Stimulated activated CD8-positive, alpha-beta memory T cell treated with anti-CD3 and anti-CD28 coated beads, Interleukin-12 subunit alpha, Interleukin-12 subunit beta, amount 100 ng/mL, for 4 hours (primary cell): ENCODE measurements at regions not wholly inside any gene's neighbourhood (a gene's known extent, or its start where the extent isn't known, plus 50 kb on each side); places are given as distances from the start of the nearest gene placed in this dataset.
"Not testable (repeated sequence)": the region's sequence is repeated elsewhere in the genome, so short reads cannot be mapped to it uniquely, and the experiment has no call there.

ENCODE experiments used
- DNase-seq: peaks from one replicate; pipeline ENCODE4 v3.0.0-alpha.2; 2020; ENCODE audit warnings: low read depth

GRCh38 chr3:107216711-107217110 is 160.5 kb upstream of the CCDC54 start:
- no peak for DNase-seq

GRCh38 chr3:107217172-107217571 is 160.1 kb upstream of the CCDC54 start:
- DNase-seq: no peak

GRCh38 chr3:107218864-107219269 is 158.4 kb upstream of the CCDC54 start:
- DNase-seq: no peak

DNA sequence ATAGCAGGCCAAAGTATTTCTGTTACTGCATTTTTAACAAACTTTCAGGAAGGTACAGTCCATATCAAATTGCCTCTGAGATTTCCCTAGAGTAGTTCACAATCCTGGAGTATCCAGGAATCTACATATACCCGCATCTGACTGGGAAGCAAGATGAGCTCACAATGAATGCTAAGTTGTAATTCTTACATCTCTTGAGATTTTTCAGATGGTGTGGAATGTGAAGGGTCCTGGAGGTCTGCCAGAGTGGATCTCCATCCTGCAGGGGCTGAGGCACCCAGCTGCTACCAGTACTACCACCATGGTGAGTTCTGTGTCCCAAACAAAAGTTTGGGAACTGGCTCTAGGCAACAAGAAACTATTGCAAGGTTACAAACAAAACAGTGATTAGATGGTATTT is 156.7 kb upstream of the CCDC54 start:
- no peak for DNase-seq

GRCh38 chr3:107221856-107222255 is 155.4 kb upstream of the CCDC54 start:
- DNase-seq: no peak

DNA sequence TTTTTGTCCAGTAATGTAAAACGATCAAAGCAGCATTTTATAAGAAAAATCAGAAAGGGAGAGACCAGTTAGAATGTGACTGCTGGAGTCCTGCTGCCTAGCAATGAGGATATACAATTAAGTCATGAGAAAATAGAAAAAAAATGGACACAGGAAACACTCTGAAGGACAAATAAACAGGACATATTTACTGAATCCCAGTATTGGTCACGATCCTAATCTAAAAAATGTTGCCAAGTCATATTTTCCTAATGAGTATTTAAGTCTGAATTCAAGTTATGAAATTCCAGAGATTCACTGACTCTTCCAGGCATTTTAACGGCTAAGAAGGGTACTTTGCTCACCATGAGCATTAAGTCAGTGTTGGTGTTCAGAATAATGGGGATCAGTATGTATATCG is 154.3 kb upstream of the CCDC54 start:
- DNase-seq: no peak

GRCh38 chr3:107224026-107224596 is 153.1 kb upstream of the CCDC54 start:
- DNase-seq: no peak

DNA sequence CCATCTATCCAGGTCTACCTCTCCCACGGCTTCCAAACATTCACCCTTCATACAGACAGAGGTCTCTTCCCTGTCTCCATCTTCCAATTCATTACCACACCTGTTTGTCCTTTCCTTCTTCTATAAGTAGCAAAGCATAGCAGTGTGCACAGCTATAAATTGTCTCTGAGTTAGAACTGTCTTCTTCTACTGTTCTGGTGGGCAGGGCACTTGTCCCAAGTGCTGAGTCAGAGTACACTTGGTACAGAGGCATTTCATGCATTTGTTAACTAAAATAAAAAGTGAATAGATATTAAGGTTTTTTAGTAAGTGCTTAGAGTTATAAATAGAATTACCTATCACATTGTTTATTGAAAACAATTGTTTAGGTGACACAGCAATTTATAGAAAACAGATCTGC is 150.1 kb upstream of the CCDC54 start:
- no peak for DNase-seq

DNA sequence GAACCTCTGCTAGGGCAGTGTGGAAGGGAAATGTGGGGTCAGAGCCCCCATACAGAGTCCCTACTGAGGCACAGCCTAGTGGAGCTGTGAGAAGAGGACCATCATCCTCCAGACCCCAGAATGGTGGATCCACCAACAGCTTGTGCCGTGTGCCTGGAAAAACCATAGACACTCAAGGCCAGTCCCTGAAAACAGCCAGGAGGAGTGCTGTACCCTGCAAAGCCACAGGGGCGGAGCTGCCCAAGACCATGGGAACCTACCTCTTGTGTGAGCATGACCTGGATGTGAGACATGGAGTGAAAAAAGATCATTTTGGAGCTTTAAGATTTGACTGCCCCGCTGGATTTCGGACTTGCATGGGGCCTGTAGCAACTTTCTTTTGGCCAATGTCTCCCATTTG is 143.4 kb upstream of the CCDC54 start:
- not testable (repeated sequence) for DNase-seq

DNA sequence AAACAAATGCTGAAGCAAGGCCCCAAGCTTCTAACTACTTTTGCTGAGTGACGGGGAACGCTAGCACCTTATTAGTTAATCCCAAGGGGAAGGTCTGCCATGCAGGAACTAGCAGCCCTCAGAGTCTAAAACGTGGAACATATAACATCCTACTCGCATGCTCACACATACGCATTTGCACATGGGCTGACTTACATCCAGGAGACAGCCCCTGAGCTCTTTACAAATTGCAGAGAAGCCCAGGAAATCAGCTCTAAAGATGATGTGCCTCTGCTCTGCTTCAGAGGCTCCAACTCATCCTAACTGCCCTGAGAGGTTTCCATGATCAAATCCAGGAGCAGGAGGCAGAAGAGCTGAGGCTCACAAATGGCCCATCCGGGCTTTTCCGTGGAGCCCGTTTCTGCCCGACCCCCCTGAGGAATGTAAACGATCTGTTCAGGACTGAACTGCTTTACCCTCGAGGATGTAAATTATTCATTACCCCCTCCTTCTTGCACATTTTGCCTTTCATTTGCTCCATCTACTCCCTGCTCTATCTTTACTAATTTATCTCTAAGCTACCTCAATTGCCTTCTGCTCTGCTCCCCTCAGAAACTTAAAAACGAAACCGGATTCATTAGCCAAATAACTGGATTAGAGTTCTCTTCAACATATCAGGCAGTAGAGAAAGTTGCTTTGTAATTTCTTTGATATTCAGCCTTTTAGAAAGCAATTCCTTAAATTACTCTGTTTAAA is 141.9 kb upstream of the CCDC54 start:
- DNase-seq: no peak

- no peak for DNase-seq
Measured at GRCh38 chr3:107235928-107236315, 141.3 kb upstream of the CCDC54 start.

DNA sequence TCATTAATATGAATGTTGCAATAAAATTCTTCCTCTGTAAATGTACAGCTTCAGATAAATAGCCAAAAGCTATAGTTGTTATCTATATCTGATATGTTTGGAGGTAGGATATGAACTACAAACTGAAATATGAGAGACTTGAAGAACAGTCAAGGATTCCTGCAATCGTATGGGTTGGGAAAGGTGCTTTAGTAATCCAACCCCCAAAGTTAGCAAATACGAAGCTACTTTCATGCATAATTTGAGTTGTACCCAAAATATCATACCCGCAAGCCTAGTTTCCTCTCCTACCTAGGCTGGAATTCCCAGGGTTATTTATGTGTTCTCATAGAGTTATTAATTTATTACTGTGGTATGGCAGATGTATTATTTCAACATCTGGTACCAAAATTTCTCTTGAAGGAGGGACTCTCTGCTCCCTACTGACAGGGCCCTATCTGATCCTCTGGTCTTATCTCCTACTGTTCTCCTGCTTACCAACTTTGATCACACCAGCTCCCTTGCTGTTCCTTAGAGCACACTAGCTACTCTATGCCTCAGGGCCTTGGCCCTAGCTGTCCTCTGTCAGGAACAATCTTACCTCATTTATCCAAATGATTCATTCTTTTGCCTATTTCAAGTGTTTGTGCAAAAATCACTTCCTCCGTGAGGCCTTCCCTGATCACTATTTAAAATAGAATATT is 140.4 kb upstream of the CCDC54 start:
- DNase-seq: no peak

- DNase-seq: no peak
Measured at GRCh38 chr3:107238787-107239186, 138.5 kb upstream of the CCDC54 start.

GRCh38 chr3:107239703-107240102 is 137.5 kb upstream of the CCDC54 start:
- DNase-seq: no peak

- peak; percentile 55 for DNase-seq
Measured at GRCh38 chr3:107240183-107241091, 136.8 kb upstream of the CCDC54 start.

DNA sequence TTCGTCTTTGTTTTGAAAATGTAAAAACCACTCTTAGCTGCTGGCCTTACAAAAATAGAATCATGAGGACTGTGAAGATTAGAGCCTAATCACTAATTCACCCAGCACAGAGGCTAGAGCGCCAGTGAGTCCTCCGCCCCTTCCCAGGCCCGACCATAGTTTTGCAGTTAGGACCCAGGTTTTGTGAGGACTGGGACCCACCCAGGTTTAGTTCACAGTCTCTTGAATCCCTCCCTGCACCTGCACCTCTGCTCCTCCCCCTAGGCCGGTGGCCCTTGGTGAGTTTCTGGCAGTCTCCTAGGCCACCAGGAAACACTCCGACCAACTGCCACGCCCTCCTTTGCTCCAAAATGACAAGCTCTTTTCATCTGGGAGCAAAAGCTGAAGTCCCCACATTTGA is 136.0 kb upstream of the CCDC54 start:
- no peak for DNase-seq

DNA sequence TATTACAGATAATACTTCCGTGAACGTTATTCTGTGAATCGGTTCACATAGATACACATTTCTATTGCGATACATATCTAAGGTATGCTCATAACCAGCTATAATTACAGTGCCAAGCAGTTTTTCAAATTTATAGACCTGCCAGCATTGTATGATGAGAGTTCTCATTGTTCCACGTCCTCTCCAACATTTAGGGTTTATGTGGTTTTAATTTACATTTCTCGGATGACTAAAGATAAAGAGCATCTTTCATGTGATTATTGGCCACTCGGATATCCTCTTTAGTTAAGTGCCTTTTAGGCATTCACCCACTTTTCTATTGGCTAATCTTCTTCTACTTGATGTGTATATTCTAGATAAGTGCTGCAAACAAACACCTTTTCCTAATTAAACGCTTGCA is 134.7 kb upstream of the CCDC54 start:
- DNase-seq: no peak

GRCh38 chr3:107247116-107247515 is 130.1 kb upstream of the CCDC54 start:
- DNase-seq: no peak

GRCh38 chr3:107249132-107249531 is 128.1 kb upstream of the CCDC54 start:
- no peak for DNase-seq

DNA sequence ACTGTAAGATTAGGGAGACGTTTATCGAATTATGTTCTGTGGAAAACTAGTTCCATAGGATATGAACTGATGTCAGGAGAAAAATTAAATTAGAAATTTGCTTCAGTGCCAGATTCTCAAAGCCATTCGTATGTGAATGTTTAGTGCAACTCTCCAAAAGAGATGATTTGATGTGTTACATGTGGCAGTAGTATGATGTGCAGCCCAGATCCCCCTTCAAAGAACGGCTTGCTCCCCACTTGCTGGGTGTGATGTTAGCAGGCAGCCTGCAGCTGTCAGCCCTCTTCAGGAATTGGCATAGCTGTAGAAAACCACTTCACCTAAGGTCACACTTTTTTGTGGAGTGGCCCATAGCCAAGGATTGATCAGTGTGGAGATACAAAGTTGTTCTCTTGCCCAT is 127.0 kb upstream of the CCDC54 start:
- no peak for DNase-seq

DNA sequence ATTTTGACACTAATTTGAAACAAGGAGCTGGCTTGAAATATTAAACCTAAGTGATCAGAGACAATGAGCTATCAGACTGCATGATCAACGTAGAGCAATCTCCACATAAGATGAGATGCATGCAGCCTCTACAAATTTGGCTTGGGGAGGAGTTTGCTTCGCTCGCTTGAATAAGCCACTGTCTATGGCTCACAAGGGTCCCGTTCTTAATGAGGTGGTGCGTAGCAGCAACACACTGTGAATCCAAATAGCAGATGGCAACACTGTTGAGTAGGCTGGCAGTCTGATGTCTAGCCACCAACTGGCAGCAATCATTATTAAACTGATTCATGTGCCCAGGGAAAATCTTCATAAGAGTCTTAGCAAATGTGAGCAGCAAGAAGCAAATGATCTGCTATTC is 125.4 kb upstream of the CCDC54 start:
- no peak for DNase-seq

DNA sequence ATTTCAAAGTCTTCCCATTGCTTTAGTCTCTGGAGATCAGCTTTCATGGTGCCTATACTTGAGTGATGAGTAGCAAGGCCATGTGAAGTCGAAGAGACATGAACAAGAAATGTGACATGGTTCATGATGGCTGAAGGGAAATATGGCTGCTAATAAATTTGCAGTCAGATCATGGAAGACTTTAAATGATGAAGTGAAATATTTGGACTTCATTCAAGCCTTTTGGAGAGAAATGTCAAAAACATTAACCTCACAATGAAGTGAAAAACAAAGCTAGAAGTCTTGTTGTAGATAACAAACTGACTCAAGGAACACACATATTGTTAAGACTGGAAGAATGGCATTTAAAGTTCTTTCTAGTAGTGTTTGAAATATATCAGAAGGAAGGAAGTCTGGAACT is 120.3 kb upstream of the CCDC54 start:
- no peak for DNase-seq

GRCh38 chr3:107258300-107258699 is 118.9 kb upstream of the CCDC54 start:
- no peak for DNase-seq
